ENCODE measurements at regions not wholly inside any gene's neighbourhood (a gene's known extent, or its start where the extent isn't known, plus 50 kb on each side); places are given as distances from the start of the nearest gene placed in this dataset.

DNA sequence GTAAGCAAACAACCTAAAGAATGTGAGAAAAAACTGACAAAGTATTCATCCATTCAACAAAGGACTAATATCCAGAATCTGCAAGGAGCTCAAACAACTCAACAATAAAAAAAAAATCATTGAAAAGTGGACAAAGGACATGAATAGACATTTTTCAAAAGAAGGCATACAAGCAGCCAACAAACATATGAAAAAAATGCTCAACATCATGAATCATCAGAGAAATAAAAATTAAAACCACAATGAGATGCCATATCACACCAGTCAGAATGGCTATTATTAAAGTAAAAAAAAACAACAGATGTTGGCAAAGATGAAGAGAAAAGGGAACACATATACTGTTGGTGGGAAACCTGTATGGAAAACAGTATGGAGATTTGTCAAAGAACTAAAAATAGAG lies 120.7 kb upstream of the ADGRL3 start:
- TF ChIP-seq, protein P1, sequence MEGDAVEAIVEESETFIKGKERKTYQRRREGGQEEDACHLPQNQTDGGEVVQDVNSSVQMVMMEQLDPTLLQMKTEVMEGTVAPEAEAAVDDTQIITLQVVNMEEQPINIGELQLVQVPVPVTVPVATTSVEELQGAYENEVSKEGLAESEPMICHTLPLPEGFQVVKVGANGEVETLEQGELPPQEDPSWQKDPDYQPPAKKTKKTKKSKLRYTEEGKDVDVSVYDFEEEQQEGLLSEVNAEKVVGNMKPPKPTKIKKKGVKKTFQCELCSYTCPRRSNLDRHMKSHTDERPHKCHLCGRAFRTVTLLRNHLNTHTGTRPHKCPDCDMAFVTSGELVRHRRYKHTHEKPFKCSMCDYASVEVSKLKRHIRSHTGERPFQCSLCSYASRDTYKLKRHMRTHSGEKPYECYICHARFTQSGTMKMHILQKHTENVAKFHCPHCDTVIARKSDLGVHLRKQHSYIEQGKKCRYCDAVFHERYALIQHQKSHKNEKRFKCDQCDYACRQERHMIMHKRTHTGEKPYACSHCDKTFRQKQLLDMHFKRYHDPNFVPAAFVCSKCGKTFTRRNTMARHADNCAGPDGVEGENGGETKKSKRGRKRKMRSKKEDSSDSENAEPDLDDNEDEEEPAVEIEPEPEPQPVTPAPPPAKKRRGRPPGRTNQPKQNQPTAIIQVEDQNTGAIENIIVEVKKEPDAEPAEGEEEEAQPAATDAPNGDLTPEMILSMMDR (IDR thresholded peaks at IDR 0.05): no peak
- no peak for TF ChIP-seq POLR2A (IDR thresholded peaks at IDR 0.05)

All from heart left ventricle (tissue), 13 donors.